CD4-positive, alpha-beta T cell treated with Interleukin-1 beta for 1 hour (primary cell): ENCODE measurements at regions not wholly inside any gene's neighbourhood (a gene's known extent, or its start where the extent isn't known, plus 50 kb on each side); places are given as distances from the start of the nearest gene placed in this dataset.
"Not testable (repeated sequence)": the region's sequence is repeated elsewhere in the genome, so short reads cannot be mapped to it uniquely, and the experiment has no call there.

Experiments
- DNase-seq, 2 donors: peaks; one replicate each; pipeline ENCODE4 v3.0.0-alpha.2; 2020 to 2022

GRCh38 chr11:70886256-70886655, 366.1 kb downstream of the SHANK2 start:
- DNase-seq, result no peak

GRCh38 chr11:70886676-70887541, 365.5 kb downstream of the SHANK2 start:
- DNase-seq, result no peak

DNA sequence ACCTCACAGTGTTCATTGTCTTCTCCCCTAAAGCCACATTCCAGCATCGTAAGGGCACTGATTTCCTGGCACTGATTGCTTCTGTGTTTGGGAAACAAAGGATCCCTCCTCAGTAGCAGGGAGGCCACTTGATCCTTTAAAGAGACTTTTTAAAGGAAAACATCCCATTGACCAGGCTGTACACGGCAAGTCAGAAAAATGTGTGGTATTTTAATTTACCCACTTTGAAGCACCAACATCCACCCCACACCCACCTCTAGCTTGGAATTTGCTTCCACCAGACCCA, 364.9 kb downstream of the SHANK2 start:
- DNase-seq, result no peak

- no peak for DNase-seq
These were observed 364.3 kb downstream of the SHANK2 start for GRCh38 chr11:70888061-70888460.

DNA sequence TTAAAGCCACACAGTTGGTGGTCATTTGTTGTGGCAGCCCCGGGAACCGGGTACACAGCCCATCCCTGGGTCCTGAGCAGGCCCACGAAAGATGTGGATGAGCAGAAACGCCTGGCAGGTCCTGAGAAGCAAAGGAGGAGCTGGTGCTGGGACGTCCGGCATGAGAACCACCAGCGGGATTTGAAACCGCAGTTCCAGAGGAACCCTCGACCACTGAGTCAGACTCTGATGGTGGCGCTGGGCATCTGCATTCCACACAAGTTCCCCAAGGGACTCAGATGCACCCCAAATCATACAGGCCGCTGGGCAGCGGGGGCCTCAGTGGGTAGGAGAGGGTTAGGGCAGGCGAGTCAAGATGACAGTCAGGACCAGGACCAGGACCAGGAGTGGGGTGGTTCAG, 363.0 kb downstream of the SHANK2 start:
- DNase-seq, result no peak

- no peak for DNase-seq
These were observed 360.5 kb downstream of the SHANK2 start for GRCh38 chr11:70891844-70892380.

DNA sequence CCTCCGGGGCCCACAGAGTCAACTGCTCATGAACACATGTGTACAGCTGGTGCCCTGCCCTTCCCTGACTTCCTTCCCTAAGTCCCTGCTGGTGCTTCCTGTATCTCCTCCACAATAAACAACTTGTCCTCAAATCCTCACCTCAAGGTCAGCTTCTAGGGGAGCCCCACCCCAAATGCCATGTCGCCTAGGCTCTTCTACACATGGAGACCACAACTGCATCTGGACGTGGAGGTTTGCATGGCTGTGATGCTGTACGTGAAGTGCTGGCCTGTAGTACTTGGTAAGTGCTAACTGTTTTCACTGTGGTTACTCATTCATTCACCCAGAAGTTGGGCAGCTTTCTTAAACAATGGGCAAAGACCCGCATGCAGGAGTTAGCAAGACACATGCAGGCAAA, 359.5 kb downstream of the SHANK2 start:
- DNase-seq, result no peak

DNA sequence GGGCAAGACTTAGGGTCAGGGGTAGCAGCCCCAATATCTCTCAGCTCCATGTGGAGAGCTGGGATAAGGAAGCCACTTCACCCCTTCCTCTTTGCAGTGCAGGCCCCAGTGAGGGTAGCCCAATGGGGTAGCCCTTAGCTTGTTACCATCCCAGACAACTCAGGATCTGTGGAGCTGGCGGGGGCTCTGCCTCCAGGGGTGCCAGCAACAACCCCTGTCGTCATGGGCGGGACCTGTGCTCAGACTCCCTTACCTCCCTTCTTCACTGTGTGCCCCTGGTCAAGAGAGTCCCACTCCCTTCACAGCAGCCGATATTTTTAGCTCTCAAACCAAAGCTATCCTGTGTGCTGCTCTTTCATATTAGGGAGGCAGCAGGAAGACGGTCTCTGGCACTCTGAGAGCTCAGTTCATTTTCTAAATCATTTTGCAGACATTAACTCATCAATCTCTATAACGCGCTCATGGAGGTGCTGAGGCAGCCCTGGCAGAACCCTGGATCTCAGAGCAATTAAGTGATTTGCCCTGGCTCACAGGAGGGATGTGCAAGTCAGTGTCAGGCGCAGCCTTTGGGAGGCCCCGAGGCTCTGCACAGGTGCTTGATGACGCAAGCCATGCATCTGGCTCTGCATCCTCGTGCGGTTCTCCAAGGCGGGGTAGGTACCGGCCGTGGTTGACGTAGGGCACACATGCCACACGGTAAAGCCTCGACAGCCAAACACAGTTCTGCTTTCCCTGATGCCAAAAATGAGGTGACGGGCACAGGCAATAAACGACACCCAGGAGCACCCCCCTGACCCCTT, 357.6 kb downstream of the SHANK2 start:
- no peak for DNase-seq

DNA sequence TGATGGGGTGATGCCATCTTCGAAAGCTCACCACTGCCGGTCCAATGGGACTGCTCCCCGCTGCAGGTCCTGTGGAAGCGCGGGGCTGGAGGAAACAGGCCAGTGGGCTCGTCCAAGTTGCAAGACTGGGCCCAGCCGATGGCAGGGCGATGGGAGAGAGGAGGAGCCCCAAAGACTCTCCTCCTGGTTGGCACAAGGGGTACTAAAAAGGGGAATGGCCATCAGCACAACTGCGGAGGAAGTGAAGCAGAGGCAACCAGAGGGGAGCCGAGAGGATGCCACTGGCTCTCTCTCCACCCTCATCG, 357.1 kb downstream of the SHANK2 start:
- DNase-seq, result no peak

GRCh38 chr11:70897429-70897828, 354.9 kb downstream of the SHANK2 start:
- DNase-seq, result no peak

DNA sequence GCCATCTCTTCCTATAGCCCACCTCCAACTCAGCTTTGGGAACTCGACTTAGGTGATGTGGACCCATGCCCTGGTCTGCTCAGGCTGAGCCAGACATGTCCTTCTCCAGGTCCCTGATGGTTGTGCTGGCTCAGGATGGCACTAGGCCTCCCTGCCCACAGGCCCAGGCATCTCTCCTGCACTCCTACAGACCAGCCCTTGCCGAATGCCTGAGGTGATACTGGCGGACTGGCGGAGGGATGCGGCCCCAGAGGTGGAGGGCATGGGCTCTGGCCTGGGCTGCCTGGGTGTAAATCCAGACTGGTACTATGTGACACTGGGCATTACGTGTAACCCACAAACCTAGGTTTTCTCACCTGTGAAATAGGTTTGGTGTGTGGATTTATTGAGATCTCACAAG, 352.8 kb downstream of the SHANK2 start:
- DNase-seq, result no peak

- no peak for DNase-seq
These were observed 351.8 kb downstream of the SHANK2 start for GRCh38 chr11:70900540-70900939.

- no peak for DNase-seq
These were observed 350.3 kb downstream of the SHANK2 start for GRCh38 chr11:70901951-70902521.

DNA sequence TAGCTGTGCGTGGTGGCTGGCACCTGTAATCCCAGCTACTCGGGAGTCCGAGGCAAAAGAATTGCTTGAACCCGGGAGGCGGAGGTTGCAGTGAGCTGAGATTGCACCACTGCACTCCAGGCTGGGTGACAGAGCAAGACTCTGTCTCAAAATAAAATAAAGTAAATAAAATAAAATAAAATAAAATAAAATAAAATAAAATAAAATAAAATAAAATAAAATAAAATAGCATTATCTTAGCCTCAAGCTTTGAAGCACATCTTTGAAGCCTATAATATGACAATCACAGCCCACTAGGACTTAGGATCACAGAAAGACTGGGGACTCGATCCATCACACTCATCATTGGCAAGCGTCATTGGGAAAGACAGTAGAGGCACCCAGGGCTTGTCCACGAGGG, 349.1 kb downstream of the SHANK2 start:
- DNase-seq, result not testable (repeated sequence)

DNA sequence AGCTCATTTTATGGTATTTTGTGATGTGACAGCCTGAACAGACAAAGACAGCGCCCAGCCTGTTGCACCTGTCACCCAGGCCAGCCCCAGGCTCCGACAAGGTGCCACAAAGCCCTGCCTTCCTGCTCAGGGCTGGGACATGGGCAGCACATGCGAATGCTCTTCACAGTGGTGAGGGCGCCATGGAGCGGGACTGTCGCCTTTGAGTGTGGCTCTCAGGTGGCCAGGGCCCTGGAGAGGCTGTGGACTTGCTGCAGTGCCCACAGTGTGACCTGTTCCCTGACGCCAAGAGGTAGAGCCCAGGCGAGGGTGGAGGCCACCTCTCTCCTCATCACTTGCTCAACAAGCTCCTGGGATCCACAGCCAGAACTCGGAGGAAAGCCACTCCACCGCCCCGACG, 346.3 kb downstream of the SHANK2 start:
- no peak for DNase-seq

GRCh38 chr11:70908223-70908622, 344.2 kb downstream of the SHANK2 start:
- DNase-seq, result no peak

DNA sequence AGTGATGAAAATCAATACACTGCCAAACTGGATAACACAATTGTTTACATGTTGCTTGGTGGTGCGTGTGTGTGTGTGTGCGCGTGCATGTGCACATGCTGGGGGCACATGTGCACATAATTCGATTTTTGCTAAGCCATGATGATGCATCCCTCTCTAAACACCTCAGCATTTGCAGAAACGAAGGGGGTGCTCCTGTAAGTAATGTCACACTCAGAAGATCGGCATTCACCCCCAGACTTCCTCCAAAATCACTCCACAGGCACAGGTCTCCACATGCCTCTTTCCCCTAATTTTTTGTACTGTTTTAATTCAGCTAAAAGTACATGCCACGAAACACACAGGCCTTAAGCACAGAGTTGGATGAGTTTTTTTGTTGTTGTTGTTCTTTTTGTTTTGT, 341.5 kb downstream of the SHANK2 start:
- DNase-seq, result no peak

DNA sequence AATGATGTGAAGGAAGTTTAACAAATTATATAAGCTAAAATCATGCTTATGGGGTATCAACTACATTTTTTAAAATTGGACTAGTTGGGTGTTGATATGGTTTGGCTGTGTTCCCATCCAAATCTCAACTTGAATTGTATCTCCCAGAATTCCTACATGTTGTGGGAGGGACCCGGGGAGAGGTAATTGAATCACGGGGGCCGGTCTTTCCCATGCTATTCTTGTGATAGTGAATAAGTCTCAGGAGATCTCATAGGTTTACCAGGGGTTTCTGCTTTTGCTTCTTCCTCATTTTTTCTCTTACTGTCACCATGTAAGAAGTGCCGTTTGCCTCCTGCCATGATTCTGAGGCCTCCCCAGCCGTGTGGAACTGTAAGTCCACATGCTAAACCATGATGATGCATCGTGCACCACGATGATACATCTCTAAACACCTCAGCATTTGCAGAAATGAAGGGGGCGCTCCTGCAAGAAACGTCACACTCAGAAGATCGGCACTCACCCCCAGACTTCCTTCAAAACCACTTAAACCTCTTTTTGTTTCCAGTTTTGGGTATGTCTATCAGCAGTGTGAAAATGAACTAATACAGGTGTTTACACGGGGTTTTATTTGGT, 340.0 kb downstream of the SHANK2 start:
- no peak for DNase-seq

- DNase-seq, result no peak
These were observed 338.6 kb downstream of the SHANK2 start for GRCh38 chr11:70913715-70914231.

- no peak for DNase-seq
These were observed 337.9 kb downstream of the SHANK2 start for GRCh38 chr11:70914496-70914895.

GRCh38 chr11:70915158-70915985, 337.0 kb downstream of the SHANK2 start:
- no peak for DNase-seq

DNA sequence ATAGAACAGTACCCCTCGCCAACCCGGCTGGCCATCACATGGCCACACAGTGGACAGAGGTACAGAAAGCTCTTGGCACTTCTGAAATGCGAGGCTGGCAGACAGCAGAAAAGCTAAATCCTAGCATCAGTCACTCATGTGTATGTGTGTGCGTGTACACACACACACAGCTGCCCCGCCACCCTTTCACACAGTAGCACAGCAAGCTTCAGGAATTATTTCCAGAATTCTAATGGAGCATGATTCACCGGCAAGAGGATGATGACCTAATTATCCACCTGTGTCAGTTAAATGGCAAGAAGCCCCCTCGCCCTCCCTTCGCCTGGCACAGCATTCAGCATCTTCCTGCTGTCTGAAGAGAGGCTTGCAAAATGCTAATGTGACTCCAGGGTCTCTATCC, 336.0 kb downstream of the SHANK2 start:
- DNase-seq, result no peak
